HepG2 (cell line): ENCODE measurements at regions not wholly inside any gene's neighbourhood (a gene's known extent, or its start where the extent isn't known, plus 50 kb on each side); places are given as distances from the start of the nearest gene placed in this dataset.

Experiments
- CREM ChIP-seq, 2 experiments: sonication (generic) in 1 of 2; formaldehyde crosslinking in 1 of 2; IDR thresholded peaks; 2 replicates each; pipeline versions ENCODE4 v1.4.0 to v1.6.1; 2016 to 2020; ENCODE audit warnings: antibody characterized with exemption in 1 of 2, mild to moderate bottlenecking in 1 of 2, missing genetic modification reagents in 1 of 2
- FOXK1 ChIP-seq: sonication (generic); formaldehyde crosslinking; IDR thresholded peaks from 2 replicates; pipeline ENCODE4 v1.4.0; 2020; ENCODE audit warnings: low read depth, missing genetic modification reagents, borderline replicate concordance
- PHF5A ChIP-seq: IDR thresholded peaks from one replicate; pipeline ENCODE4 v1.6.1; 2018; ENCODE audit warnings: low read depth, missing genetic modification reagents; ENCODE audit not compliant: unreplicated experiment
- POLR2A ChIP-seq, 2 experiments: IDR thresholded peaks; 2 replicates each; pipeline ENCODE4 v1.6.1; 2011; ENCODE audit warnings: low read depth in 2 of 2, low read length in 2 of 2, mild to moderate bottlenecking in 1 of 2, moderate library complexity in 1 of 2; ENCODE audit not compliant: insufficient read depth in 1 of 2
- TAF1 ChIP-seq: sonication (generic); formaldehyde crosslinking; IDR thresholded peaks from 2 replicates; pipeline ENCODE4 v1.4.0; 2020; ENCODE audit warnings: missing genetic modification reagents
- UBTF ChIP-seq: sonication (generic); formaldehyde crosslinking; IDR thresholded peaks from 2 replicates; pipeline ENCODE4 v1.4.0; 2020; ENCODE audit warnings: mild to moderate bottlenecking, missing genetic modification reagents
- ZNF34 ChIP-seq: sonication (generic); formaldehyde crosslinking; IDR thresholded peaks from 2 replicates; pipeline ENCODE4 v1.4.0; 2020; ENCODE audit warnings: mild to moderate bottlenecking, missing genetic modification reagents, borderline replicate concordance
- TF ChIP-seq, protein P1 (sequence below): sonication (generic); formaldehyde crosslinking; IDR thresholded peaks from 2 replicates; pipeline ENCODE4 v1.4.0; 2020; ENCODE audit warnings: missing genetic modification reagents
- TF ChIP-seq, protein P2 (sequence below): sonication (generic); formaldehyde crosslinking; IDR thresholded peaks from 2 replicates; pipeline ENCODE4 v1.5.0; 2020; ENCODE audit warnings: mild to moderate bottlenecking, missing genetic modification reagents, moderate library complexity

DNA sequence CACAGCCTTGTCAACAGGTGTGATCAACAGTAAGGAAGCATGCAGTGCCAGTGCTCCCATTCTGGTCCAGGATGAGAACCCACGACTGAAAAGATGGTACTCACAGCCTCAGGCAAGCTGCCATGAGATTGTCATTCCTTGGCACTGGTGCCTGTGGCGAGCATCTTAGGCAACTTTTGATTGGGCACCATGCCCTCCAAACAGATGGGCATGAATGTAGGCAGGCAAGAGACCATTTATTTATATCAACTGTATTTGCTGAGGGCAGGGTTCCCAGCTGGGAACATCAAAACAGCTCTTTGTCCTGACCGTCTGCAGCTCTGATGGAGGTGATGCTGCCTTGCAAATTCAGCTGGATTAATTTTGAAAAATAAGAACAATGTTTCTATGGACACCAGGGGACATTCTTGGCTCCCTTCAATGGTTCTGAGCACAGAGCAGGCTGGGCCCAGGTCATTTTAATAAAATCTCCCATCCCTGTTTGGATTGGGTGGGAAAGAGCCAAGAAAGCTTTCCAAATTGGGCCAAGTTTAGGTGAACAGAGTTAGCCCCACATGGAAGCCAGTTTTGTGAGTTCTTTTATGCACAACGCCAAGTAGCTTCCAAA lies 522.5 kb downstream of the RMST start:
- TF ChIP-seq PHF5A (CRISPR knock-in tag) (no peak), CREM (IDR thresholded peaks at IDR 0.05) (no peak), CREM (CRISPR knock-in tag; IDR thresholded peaks at IDR 0.05) (no peak), UBTF (CRISPR knock-in tag) (no peak), ZNF34 (no peak), POLR2A (IDR thresholded peaks at IDR 0.05; ENCODE audit: insufficient read depth in 1 of 2, low read depth in 2 of 2, low read length in 2 of 2) (no peak), TAF1 (CRISPR knock-in tag) (no peak), FOXK1 (CRISPR knock-in tag) (no peak)
- TF ChIP-seq, protein P1, sequence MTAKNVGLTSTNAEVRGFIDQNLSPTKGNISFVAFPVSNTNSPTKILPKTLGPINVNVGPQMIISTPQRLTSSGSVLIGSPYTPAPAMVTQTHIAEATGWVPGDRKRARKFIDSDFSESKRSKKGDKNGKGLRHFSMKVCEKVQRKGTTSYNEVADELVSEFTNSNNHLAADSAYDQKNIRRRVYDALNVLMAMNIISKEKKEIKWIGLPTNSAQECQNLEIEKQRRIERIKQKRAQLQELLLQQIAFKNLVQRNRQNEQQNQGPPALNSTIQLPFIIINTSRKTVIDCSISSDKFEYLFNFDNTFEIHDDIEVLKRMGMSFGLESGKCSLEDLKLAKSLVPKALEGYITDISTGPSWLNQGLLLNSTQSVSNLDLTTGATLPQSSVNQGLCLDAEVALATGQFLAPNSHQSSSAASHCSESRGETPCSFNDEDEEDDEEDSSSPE (CRISPR knock-in tag) = no peak
- TF ChIP-seq, protein P2, sequence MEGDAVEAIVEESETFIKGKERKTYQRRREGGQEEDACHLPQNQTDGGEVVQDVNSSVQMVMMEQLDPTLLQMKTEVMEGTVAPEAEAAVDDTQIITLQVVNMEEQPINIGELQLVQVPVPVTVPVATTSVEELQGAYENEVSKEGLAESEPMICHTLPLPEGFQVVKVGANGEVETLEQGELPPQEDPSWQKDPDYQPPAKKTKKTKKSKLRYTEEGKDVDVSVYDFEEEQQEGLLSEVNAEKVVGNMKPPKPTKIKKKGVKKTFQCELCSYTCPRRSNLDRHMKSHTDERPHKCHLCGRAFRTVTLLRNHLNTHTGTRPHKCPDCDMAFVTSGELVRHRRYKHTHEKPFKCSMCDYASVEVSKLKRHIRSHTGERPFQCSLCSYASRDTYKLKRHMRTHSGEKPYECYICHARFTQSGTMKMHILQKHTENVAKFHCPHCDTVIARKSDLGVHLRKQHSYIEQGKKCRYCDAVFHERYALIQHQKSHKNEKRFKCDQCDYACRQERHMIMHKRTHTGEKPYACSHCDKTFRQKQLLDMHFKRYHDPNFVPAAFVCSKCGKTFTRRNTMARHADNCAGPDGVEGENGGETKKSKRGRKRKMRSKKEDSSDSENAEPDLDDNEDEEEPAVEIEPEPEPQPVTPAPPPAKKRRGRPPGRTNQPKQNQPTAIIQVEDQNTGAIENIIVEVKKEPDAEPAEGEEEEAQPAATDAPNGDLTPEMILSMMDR (CRISPR knock-in tag) = no peak
